ENCODE measurements at regions not wholly inside any gene's neighbourhood (a gene's known extent, or its start where the extent isn't known, plus 50 kb on each side); places are given as distances from the start of the nearest gene placed in this dataset.

- TF ChIP-seq CTCF (conservative IDR thresholded peaks at IDR 0.05; ENCODE audit: control insufficient read depth, insufficient read depth, low read depth, low read length): no peak
- DNase-seq (ENCODE audit: low read depth): no peak
- no peak overlapping the region for H3K4me3 ChIP-seq (ENCODE audit: control insufficient read depth, low read depth, low read length)
These were observed 761.3 kb upstream of the GRM7 start for GRCh38 chr3:6099458-6100075.

GRCh38 chr3:6105187-6105586 lies 755.7 kb upstream of the GRM7 start:
- DNase-seq (ENCODE audit: low read depth): no peak
- TF ChIP-seq CTCF (conservative IDR thresholded peaks at IDR 0.05; ENCODE audit: control insufficient read depth, insufficient read depth, low read depth, low read length): no peak
- no peak overlapping the region for H3K4me3 ChIP-seq (ENCODE audit: control insufficient read depth, low read depth, low read length)

GRCh38 chr3:6108957-6109356 lies 752.0 kb upstream of the GRM7 start:
- H3K4me3 ChIP-seq (ENCODE audit: control insufficient read depth, low read depth, low read length): no peak overlapping the region
- DNase-seq (ENCODE audit: low read depth): no peak
- no peak for TF ChIP-seq CTCF (conservative IDR thresholded peaks at IDR 0.05; ENCODE audit: control insufficient read depth, insufficient read depth, low read depth, low read length)

GRCh38 chr3:6110451-6110850 lies 750.5 kb upstream of the GRM7 start:
- no peak for DNase-seq (ENCODE audit: low read depth)
- H3K4me3 ChIP-seq (ENCODE audit: control insufficient read depth, low read depth, low read length): no peak overlapping the region
- no peak for TF ChIP-seq CTCF (conservative IDR thresholded peaks at IDR 0.05; ENCODE audit: control insufficient read depth, insufficient read depth, low read depth, low read length)

GRCh38 chr3:6112546-6112945 lies 748.4 kb upstream of the GRM7 start:
- no peak for TF ChIP-seq CTCF (conservative IDR thresholded peaks at IDR 0.05; ENCODE audit: control insufficient read depth, insufficient read depth, low read depth, low read length)
- H3K4me3 ChIP-seq (ENCODE audit: control insufficient read depth, low read depth, low read length): no peak overlapping the region
- DNase-seq (ENCODE audit: low read depth): no peak

- TF ChIP-seq CTCF (conservative IDR thresholded peaks at IDR 0.05; ENCODE audit: control insufficient read depth, insufficient read depth, low read depth, low read length): no peak
- no peak overlapping the region for H3K4me3 ChIP-seq (ENCODE audit: control insufficient read depth, low read depth, low read length)
- DNase-seq (ENCODE audit: low read depth): no peak
These were observed 747.6 kb upstream of the GRM7 start for GRCh38 chr3:6113338-6113737.

GRCh38 chr3:6119367-6119766 lies 741.5 kb upstream of the GRM7 start:
- DNase-seq (ENCODE audit: low read depth): no peak
- no peak for TF ChIP-seq CTCF (conservative IDR thresholded peaks at IDR 0.05; ENCODE audit: control insufficient read depth, insufficient read depth, low read depth, low read length)

More at GRCh38 chr3:6119367-6119766, 741.5 kb upstream of the GRM7 start:
- no peak overlapping the region for H3K4me3 ChIP-seq (ENCODE audit: control insufficient read depth, low read depth, low read length)
